Breast epithelium (tissue), 3 donors: ENCODE measurements at regions not wholly inside any gene's neighbourhood (a gene's known extent, or its start where the extent isn't known, plus 50 kb on each side); places are given as distances from the start of the nearest gene placed in this dataset.

ENCODE experiments used
- POLR2A ChIP-seq: fragments of 450-650 bp; IDR thresholded peaks from one replicate; pipeline ENCODE4 v1.6.1; 2016; ENCODE audit warnings: antibody characterized with exemption, mild to moderate bottlenecking, moderate library complexity
- POLR2AphosphoS5 ChIP-seq, 3 donors: sonication (generic); formaldehyde crosslinking; IDR thresholded peaks; one replicate each; pipeline ENCODE4 v1.6.1; 2017; ENCODE audit warnings: antibody characterized with exemption in 3 of 3
- TF ChIP-seq, protein P1 (sequence below), 3 donors: fragments of 450-650 bp; IDR thresholded peaks; one replicate each; pipeline ENCODE4 v1.5.1; 2016 to 2017; ENCODE audit warnings: antibody characterized with exemption in 3 of 3, mild to moderate bottlenecking in 3 of 3, moderate library complexity in 3 of 3

DNA sequence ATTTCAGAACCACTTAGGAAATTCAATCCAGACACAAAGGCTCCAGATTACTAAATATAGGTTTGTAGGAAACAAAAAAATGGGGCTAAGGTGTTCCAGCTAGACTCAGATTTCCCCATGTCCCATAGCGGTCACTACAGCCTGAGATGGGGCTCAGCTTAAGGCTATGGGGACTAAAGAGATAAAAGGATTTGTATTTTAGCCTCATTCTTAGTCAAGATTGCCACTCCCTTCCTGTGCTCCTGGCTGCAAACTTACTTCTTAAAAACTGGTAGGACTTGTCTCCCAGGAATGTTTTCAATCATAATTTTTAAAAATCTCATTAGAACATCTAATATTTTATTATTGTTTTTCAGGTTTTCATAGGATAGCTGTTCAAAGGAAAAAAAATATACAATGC is 253.8 kb upstream of the DAB2 start:
- TF ChIP-seq POLR2A (no peak), POLR2AphosphoS5 (IDR thresholded peaks at IDR 0.05) (no peak)
- TF ChIP-seq, protein P1, sequence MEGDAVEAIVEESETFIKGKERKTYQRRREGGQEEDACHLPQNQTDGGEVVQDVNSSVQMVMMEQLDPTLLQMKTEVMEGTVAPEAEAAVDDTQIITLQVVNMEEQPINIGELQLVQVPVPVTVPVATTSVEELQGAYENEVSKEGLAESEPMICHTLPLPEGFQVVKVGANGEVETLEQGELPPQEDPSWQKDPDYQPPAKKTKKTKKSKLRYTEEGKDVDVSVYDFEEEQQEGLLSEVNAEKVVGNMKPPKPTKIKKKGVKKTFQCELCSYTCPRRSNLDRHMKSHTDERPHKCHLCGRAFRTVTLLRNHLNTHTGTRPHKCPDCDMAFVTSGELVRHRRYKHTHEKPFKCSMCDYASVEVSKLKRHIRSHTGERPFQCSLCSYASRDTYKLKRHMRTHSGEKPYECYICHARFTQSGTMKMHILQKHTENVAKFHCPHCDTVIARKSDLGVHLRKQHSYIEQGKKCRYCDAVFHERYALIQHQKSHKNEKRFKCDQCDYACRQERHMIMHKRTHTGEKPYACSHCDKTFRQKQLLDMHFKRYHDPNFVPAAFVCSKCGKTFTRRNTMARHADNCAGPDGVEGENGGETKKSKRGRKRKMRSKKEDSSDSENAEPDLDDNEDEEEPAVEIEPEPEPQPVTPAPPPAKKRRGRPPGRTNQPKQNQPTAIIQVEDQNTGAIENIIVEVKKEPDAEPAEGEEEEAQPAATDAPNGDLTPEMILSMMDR (IDR thresholded peaks at IDR 0.05) = no peak
